Activated CD8-positive, alpha-beta memory T cell treated with anti-CD3 and anti-CD28 coated beads, Interleukin-2, amount 50 U/mL, for 1 hour (primary cell): ENCODE measurements at regions not wholly inside any gene's neighbourhood (a gene's known extent, or its start where the extent isn't known, plus 50 kb on each side); places are given as distances from the start of the nearest gene placed in this dataset.
"Not testable (repeated sequence)": the region's sequence is repeated elsewhere in the genome, so short reads cannot be mapped to it uniquely, and the experiment has no call there.

Experiments
- DNase-seq: peaks from one replicate; pipeline ENCODE4 v3.0.0-alpha.2; 2020; ENCODE audit errors: extremely low read depth

DNA sequence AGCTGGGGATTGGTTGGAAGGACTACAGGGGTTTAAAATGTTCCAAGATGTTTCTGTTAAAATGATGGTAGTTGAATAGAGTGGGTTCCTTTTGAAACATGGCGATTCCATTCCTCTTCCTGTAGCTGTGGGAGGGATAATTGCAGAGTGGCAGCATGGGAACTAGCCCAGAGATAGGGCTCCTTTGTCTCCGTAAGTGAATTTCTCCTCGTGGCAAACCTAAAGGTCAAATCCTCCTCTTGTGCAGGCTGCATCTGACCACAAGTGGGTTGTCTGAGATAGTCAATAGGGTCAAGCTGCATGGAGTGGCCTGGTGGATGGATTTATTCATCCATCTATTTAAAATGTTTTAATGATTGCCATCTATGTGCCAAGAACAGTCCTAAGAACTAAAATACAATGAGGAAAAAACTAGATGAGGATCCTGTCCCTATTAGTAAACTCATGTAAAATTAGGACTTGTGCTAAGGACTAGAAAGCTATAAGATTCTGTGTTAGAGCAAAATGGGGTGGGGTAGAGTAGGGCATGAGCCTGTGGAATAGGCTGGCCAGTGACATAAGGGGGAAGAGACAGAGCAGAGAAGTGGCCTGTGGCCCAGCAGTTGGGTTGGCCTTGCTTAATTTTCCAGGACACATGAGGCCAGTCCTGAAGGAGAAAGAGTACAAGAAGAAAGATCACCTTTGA, 89.1 kb upstream of the IVNS1ABP start:
- no peak for DNase-seq

GRCh38 chr1:185404907-185405568, 88.0 kb upstream of the IVNS1ABP start:
- no peak for DNase-seq

- DNase-seq: no peak
These were observed 87.2 kb upstream of the IVNS1ABP start for GRCh38 chr1:185404291-185404690.

- no peak for DNase-seq
These were observed 85.9 kb upstream of the IVNS1ABP start for GRCh38 chr1:185402930-185403329.

DNA sequence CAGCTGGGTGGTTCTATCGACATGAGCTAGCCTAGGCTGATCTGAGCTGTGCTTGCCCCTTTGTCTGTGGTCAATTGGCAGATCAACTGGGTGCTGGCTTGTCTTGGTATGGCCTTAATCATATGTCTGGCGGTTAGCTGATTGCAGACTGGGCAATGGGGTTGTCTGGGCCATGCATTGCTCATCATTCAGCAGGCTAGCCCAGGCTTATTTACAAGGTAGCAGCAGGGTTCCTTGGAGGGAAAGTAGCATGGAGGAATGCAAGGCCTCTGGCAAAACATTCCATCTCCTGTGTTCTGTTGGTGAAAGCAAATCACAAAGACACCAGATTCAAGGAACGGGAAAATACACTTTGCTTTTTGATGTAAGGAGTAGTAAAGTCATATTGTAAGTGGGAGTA, 84.0 kb upstream of the IVNS1ABP start:
- DNase-seq: no peak

GRCh38 chr1:185400052-185400451, 83.0 kb upstream of the IVNS1ABP start:
- DNase-seq: no peak

- no peak for DNase-seq
These were observed 81.6 kb upstream of the IVNS1ABP start for GRCh38 chr1:185398599-185398998.

DNA sequence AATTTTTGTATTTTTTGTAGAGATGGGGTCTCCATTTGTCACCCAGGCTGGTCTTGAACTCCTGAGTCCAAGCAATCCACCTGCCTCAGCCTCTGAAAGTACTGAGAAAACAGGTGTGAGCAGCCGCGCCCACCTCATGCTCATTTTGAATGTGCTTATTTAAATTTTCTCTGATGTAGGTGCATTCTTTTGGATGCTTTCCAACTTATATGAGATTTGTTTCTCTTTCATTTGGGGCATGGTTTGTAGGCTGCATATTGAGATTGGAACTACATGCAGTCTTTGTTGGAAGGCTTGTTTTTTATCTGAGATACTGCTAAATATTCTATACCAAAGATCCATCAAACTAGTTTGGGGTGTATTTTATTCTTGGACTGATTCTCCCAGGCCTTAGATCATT, 81.0 kb upstream of the IVNS1ABP start:
- DNase-seq: no peak

- no peak for DNase-seq
These were observed 80.1 kb upstream of the IVNS1ABP start for GRCh38 chr1:185397183-185397582.

- no peak for DNase-seq
These were observed 79.1 kb upstream of the IVNS1ABP start for GRCh38 chr1:185396126-185396525.

- DNase-seq: no peak
These were observed 76.8 kb upstream of the IVNS1ABP start for GRCh38 chr1:185393815-185394214.

- DNase-seq: no peak
These were observed 76.2 kb upstream of the IVNS1ABP start for GRCh38 chr1:185393205-185393604.

DNA sequence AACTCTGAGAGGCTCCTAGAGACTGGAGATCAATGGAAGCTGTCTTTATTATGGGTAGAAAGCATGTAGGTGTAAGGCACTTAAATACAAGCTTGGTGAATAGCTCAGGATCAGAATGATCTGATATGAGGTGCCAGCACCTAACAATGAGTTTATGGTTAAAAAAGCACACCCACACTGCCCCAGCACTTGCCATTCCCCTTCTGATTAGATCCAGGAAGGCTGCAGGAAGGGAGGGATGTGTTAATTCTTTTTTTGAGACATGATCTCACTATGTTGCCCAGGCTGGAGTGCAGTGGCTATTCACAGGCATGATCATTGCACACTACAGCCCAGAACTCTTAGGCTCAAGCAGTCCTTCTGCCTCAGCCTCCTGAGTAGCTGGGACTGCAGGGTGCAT, 71.8 kb upstream of the IVNS1ABP start:
- DNase-seq: no peak

GRCh38 chr1:185388346-185388745, 71.3 kb upstream of the IVNS1ABP start:
- DNase-seq: no peak

GRCh38 chr1:185385991-185386390, 68.9 kb upstream of the IVNS1ABP start:
- no peak for DNase-seq

DNA sequence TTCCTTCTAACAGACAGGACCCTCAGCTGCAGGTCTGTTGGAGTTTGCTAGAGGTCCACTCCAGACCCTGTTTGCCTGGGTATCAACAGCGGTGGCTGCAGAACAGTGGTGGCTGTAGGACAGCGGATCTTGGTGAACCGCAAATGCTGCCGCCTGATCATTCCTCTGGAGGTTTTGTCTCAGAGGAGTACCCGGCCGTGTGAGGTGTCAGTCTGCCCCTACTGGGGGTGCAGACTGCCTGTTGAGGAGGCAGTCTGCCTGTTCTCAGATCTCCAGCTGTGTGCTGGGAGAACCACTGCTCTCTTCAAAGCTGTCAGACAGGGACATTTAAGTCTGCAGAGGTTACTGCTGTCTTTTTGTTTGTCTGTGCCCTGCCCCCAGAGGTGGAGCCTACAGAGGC, 66.8 kb upstream of the IVNS1ABP start:
- not testable (repeated sequence) for DNase-seq

DNA sequence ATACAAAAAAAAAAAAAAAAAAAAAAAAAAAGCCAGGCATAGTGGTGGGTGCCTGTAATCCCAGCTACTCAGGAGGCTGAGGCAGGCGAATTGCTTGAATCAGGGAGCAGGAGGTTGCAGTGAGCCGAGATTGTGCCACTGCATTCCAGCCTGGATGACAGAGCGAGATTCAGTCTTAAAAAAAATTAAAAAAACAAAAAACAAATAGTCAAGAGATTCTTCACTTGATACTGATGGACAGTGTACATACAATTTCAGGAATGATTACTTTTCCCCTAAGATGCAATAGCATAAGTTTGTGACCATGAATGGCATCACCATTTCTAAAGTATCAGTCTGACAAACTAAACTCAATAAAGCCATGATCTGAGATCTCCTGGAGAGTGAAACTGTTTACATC, 60.8 kb upstream of the IVNS1ABP start:
- no peak for DNase-seq

- DNase-seq: no peak
These were observed 60.0 kb upstream of the IVNS1ABP start for GRCh38 chr1:185376840-185377635.

DNA sequence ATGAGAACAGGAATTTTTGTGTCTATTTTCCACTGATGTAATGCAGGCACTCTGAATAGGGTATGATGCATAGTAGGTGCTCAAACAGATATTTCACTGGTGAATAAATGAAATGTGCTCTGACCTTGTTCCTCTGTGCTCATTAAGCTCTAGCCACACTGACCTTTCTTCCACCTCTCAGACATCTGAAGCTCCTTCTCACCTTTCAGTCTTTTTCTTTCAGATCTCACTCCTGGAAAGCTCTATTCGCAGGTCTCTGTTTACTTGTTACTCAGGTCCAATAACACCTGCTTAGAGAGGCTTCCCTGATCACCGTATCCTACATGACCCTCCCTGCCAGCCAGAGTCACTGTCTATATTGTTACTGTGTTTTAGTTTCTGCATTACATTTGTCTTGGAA, 59.2 kb upstream of the IVNS1ABP start:
- no peak for DNase-seq

DNA sequence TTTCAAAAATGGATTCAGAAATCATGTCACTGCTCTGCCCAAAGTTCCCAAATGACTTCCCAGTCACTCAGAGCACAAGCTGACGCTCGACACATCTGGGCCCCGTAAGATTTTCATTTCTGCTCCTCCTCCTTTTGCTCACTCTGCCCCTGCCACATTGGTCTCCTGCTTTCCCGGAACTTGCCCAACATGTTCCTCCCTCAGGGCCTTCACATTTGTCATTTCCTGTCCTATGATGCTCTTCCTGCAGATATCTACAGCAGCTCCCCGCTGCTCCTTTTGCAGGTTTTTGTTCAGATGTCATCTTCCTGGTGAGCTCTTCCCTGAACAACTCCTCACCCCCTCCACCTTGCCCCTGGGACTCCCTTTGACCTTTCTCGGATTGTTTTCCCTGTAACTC, 58.5 kb upstream of the IVNS1ABP start:
- DNase-seq: no peak

DNA sequence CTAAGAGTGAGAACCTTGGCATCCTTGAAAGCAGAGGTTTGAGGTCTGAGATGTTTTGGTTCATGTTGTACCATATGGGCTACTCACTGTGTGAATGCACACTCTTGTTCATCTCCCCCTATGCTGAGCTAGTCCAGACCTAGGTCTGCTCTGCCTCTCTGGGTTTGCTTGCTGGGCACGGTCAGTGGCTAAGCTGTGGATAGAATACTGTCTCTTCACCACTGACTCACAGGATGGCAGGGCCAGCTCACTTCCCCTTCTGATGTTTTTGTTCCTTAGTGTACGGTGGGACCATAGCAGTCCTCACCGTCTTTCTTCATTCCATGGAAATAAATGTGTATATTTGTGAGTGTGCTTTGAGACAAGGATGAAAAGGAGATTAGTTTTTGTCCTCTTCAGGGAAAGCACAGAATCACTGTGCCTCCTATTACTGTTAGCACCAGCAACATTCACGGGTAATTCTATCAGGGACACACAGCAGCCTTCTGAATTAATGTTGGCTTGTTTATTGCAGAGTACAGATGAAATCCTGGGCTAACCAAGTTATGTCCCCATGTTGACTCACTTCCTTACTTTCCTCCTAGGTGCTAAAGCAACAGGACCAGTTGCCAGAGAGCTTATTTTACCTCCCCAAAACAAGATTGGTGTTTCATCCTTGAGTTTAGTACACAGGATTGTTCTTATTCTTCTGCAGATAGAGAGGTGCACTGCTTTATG, 56.9 kb upstream of the IVNS1ABP start:
- DNase-seq: no peak

GRCh38 chr1:185369786-185370185, 52.7 kb upstream of the IVNS1ABP start:
- no peak for DNase-seq
